ENCODE measurements at regions not wholly inside any gene's neighbourhood (a gene's known extent, or its start where the extent isn't known, plus 50 kb on each side); places are given as distances from the start of the nearest gene placed in this dataset.
"Not testable (repeated sequence)": the region's sequence is repeated elsewhere in the genome, so short reads cannot be mapped to it uniquely, and the experiment has no call there.

GRCh38 chr3:5563537-5564277, 376.2 kb downstream of the EDEM1 start:
- no peak for DNase-seq

- no peak for DNase-seq
These were observed 376.8 kb downstream of the EDEM1 start for GRCh38 chr3:5564278-5564666.

GRCh38 chr3:5565026-5565425, 377.5 kb downstream of the EDEM1 start:
- no peak for DNase-seq

- no peak for DNase-seq
These were observed 379.6 kb downstream of the EDEM1 start for GRCh38 chr3:5567113-5567512.

GRCh38 chr3:5568451-5568850, 380.9 kb downstream of the EDEM1 start:
- no peak for DNase-seq

- DNase-seq = no peak
These were observed 381.6 kb downstream of the EDEM1 start for GRCh38 chr3:5569152-5569551.

- DNase-seq = no peak
These were observed 384.7 kb downstream of the EDEM1 start for GRCh38 chr3:5572168-5572567.

GRCh38 chr3:5576277-5577011, 388.9 kb downstream of the EDEM1 start:
- DNase-seq = no peak

GRCh38 chr3:5579139-5579602, 391.7 kb downstream of the EDEM1 start:
- DNase-seq = no peak

GRCh38 chr3:5579946-5580345, 392.4 kb downstream of the EDEM1 start:
- DNase-seq = no peak

- no peak for DNase-seq
These were observed 393.3 kb downstream of the EDEM1 start for GRCh38 chr3:5580826-5581225.

- DNase-seq = no peak
These were observed 394.2 kb downstream of the EDEM1 start for GRCh38 chr3:5581743-5582142.

- DNase-seq = no peak
These were observed 396.4 kb downstream of the EDEM1 start for GRCh38 chr3:5583920-5584319.

- no peak for DNase-seq
These were observed 397.6 kb downstream of the EDEM1 start for GRCh38 chr3:5585085-5585484.

GRCh38 chr3:5606884-5607472, 419.5 kb downstream of the EDEM1 start:
- DNase-seq = no peak

- no peak for DNase-seq
These were observed 420.1 kb downstream of the EDEM1 start for GRCh38 chr3:5607581-5607980.

- not testable (repeated sequence) for DNase-seq
These were observed 421.5 kb downstream of the EDEM1 start for GRCh38 chr3:5608971-5609370.

- no peak for DNase-seq
These were observed 426.1 kb downstream of the EDEM1 start for GRCh38 chr3:5613599-5613998.

- DNase-seq = no peak
These were observed 429.4 kb downstream of the EDEM1 start for GRCh38 chr3:5616873-5617272.

GRCh38 chr3:5618170-5618569, 430.7 kb downstream of the EDEM1 start:
- no peak for DNase-seq

- no peak for DNase-seq
These were observed 442.9 kb downstream of the EDEM1 start for GRCh38 chr3:5630406-5630805.

- no peak for DNase-seq
These were observed 446.5 kb downstream of the EDEM1 start for GRCh38 chr3:5633960-5634359.

GRCh38 chr3:5634411-5634810, 446.9 kb downstream of the EDEM1 start:
- DNase-seq = no peak

GRCh38 chr3:5635746-5636145, 448.2 kb downstream of the EDEM1 start:
- DNase-seq = no peak

Measured in activated CD4-positive, alpha-beta T cell treated with anti-CD3 and anti-CD28 coated beads for 48 hours (primary cell).